IPS DF 4.7 (cell line): ENCODE measurements at regions not wholly inside any gene's neighbourhood (a gene's known extent, or its start where the extent isn't known, plus 50 kb on each side); places are given as distances from the start of the nearest gene placed in this dataset.
"Not testable (repeated sequence)": the region's sequence is repeated elsewhere in the genome, so short reads cannot be mapped to it uniquely, and the experiment has no call there.

ENCODE experiments used
- DNase-seq: peaks from one replicate; pipeline ENCODE4 v3.0.0-alpha.2; 2013; ENCODE audit warnings: low spot score; ENCODE audit errors: extremely low read depth

DNA sequence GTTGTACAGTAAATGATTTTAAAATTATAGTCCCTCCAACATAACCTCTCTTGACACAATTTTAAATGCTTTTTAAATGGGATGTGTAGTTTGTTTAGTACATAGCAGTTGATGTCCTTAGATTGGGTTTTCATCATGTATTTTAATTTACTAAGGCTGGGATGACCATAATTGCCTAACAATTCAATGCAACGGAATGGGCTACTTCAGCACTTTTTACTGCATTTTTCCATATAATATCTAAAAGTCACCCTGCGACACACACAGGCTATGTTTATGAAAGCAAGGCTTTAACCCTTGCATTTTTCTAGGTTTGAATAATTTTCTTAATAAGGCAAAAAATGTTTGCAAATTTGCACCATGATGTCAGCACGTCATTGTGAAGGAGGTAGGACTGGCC lies 321.0 kb downstream of the DLEU7 start:
- no peak for DNase-seq

- DNase-seq: no peak
Measured at GRCh38 chr13:50523307-50523706, 320.2 kb downstream of the DLEU7 start.

DNA sequence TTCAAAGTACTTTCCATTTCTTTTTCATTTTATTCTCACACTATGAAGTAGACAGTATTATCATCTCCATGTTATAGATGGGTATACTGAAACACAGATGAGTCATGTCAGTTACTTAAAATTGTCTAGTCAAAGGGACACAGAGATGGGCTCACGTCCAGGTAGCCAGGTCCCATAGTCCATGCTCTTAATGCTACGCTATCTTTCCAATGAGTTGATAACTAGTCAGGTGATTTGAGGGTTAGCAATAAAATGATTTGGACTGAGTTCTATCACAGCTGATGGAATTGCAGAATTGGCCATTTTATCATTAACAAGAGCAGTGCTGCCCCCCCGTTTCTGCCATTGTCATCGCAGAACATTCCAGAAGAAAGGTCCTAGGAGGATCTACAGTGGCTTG lies 318.9 kb downstream of the DLEU7 start:
- no peak for DNase-seq

GRCh38 chr13:50526661-50527071 lies 316.8 kb downstream of the DLEU7 start:
- no peak for DNase-seq

- no peak for DNase-seq
Measured at GRCh38 chr13:50527188-50527587, 316.3 kb downstream of the DLEU7 start.

DNA sequence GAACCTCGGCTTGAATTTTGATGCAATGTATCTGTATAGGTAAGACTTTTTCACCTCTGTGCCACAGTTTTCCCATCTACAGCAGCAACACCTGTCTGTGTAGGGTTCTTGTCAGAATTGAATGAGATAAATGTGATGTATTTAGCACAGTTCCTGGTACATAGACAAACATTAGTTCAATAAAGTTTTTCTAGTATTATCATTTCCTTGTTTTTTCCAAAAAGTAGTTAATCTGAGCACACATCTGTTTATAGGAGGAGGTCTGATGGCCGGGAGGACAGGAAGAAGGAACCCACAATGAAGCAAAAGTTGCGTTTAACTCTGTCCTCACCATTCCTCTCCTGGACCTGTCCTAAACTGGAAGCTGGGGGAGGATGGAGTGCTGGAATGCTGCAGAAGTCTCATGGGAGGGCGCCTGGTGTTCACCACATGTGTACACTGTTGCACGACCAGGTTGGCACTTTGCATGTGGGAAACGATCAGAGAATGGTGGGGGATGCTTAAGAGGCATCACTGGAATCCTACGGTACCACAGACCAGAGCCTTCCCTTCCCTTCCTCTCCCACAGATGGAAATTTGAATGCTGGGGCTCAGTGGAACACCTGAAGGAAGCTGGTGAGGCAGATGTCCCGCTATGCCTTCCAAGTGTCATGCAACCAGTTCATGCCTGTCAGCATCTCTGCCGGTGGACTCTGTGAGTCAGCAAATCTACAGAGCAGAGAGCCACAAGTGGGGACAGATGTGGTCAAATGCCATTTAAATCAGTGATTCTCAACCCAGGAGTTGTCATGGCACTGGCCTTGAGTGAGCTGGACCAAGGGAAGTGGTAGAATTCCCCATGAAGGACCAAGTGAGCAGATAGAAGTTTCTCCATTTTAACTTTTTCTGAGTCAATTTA lies 315.6 kb downstream of the DLEU7 start:
- DNase-seq: no peak

DNA sequence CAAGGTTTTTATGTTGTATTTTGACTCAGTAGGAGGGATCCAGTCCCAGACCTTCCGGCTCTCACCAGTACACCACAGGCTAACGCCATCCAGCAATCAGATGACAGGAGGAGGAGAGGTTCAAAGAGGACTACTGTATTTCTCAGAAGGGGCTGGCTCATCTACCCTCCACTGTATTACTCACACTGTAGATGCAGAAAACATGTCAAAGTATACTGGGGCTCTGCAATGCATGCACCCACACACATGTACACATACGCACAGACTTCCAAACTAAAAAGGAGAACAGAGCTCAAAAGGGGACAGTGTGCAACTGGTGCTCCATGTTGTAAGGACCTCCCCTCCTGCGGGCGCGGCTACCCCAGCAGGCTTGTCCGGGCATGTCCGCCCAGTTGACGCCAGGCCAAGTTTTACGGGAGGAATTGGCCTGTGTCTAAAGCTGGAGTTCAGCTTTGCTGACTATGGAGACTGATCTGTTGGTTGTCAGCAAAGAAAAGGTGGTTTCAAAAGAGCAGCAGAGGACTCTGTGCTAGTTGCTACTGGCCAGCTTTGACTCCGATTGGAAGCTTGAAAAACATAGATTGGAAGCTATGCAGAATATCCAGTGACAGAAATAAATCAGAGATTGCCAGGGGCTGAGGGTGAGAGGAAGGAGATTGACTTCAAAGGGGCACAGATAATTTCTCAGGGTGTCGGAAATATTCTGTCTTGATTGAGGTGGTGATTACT lies 314.2 kb downstream of the DLEU7 start:
- DNase-seq: no peak

DNA sequence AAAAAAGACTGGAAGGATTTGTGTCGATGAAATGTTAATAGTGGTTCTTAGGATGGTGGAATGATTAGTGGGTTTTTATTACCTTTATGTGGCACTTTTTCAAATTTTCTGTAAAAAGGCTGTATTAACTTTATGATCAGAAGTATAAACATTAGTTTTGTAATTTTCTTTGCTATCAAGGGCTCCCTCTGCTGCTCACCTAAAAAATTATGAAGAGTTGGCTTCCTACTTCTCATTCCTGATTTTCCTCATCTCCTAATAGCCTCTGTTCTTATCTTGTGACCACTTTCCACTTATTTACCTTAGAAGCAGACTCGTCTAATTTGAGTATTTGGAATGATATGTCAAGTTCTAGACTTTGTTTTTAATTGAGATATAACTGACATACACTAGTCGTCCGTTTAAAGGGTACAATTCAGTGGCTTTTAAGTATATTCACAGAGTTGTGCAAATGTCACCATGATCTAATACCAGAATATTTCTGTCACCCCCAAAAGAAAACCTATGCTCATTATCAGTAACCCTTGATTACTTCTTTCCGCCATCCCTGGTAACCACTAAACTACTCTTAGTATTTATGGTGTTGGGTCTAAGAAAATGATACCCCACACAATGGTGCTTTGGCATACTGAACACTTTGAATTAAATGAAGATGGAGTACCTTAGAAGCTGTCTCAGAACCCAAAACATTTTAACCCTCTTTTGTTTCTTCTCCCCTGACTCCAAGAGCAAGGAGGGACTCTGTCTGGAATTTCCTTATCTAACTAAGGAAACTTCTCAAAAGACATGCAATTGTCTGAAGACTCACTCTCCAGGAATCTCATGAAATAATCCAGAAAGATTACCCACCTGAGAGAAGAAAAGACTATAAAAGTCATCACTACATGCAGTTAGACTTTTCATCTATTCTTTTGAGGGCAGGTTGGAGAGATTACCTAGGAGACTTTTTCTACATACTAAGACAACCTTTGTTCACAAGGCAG lies 311.3 kb downstream of the DLEU7 start:
- DNase-seq: no peak

GRCh38 chr13:50535050-50535449 lies 308.4 kb downstream of the DLEU7 start:
- DNase-seq: no peak

- DNase-seq: no peak
Measured at GRCh38 chr13:50537029-50537428, 306.5 kb downstream of the DLEU7 start.

- DNase-seq: no peak
Measured at GRCh38 chr13:50539791-50540530, 303.5 kb downstream of the DLEU7 start.

DNA sequence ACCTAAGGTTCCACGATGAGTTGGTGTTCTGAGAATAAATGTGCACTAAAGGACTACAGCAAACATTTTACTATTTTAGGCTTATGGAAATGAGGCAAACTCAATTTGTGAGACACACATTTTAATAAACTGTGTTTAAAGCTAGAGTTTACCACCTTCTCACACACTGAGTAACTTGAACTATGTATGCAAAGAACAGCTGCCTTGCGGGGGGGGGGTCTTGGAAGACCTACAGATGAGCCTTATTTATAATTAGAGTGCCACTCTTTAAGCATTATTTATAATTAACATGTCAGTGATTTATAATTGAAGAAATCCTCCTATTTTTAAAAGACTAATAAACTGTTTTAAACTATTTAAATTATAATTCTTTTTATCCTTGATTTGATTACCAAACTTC lies 300.4 kb downstream of the DLEU7 start:
- DNase-seq: no peak

DNA sequence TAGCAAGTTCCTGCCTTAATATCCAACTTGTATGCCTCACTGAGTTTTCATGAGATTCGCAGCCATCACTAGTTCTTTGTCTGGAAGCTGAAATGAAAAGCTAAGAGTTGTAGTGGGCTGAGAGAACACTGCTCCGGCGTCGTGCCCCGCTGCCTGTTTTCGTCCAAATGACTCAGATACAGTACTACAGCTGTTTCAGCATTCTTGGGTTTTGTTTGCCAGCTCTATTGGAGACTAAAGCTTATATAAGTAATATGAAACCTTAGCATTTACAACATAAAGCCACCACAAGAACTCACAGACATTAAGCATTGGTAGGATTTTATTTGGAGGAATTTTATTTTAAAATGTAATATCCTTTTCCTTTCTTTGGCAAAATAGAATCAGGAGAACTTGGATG lies 299.7 kb downstream of the DLEU7 start:
- DNase-seq: no peak

- DNase-seq: no peak
Measured at GRCh38 chr13:50544211-50544610, 299.3 kb downstream of the DLEU7 start.

- not testable (repeated sequence) for DNase-seq
Measured at GRCh38 chr13:50547175-50547574, 296.3 kb downstream of the DLEU7 start.

DNA sequence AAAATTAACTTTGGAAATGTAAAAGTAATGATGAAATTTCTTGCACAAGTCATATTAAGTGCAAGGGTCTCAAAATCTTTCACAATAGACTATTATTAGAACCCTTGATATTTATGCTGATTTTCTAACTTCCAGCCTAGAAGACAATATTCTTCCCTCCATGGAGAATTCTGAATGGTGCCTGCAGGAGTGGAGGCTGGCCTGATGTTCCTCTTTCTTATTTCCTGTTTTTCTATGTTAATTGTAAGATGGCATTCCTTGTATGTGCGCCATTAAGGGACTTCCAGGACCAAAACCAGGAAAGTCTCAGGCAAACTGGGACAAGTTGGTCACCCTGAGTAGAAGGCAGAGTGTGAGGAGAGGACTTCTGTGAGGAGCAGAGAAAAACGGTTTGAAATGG lies 294.9 kb downstream of the DLEU7 start:
- no peak for DNase-seq

DNA sequence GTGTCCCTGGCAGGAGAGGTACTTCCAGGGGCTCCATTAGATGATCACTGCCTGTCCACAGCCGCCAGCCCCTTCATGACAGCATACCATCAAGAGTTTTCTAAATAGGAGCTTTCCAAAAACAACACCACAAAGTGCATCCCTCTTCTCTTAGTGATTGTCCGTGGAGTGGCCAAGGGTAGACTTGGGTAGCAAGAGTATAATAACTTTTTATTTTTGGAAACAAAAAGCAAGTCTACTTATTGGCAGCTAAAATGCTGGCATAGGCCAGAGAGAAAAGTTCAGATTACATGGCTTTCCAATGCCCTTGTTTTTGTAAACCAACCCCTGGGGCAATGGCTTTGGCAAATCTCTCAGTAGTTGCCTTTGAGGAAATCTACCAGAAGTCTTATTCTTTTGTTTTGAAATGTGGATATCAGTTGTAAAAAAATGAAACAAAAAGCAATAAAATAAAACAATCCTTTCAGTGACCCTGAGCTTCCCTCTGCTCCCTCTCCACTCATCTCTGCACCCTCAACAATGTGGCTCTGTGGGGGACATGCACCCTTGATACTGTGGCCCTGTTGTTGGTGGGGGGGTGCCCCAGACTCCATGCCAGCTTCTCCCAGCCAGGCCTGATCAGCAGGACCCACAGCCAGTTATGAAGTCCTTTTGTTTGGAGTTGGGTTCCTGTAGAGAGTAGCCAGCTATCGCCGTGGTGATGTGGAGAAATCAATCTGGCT lies 294.1 kb downstream of the DLEU7 start:
- no peak for DNase-seq

- no peak for DNase-seq
Measured at GRCh38 chr13:50550151-50550550, 293.3 kb downstream of the DLEU7 start.

- no peak for DNase-seq
Measured at GRCh38 chr13:50552424-50552966, 291.0 kb downstream of the DLEU7 start.

DNA sequence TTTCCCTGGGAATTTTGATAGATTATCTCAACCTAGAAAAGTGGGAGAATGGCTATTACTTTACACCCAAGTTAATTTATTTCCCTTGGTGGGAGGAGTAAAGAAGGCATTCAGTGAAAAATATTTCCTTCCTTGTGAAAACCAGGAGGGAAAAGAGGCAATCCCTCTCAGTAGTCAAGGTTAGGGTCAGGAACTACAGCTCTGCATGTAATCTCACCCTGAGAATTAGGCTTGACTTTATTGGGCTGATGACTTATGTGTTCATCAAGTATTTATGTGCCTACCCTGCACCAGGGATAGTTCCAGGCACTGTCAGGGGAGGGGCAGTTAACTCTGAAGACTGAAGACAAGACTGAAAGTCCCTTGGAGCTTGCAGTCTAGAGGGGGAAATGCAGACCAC lies 281.8 kb downstream of the DLEU7 start:
- no peak for DNase-seq
